ENCODE measurements at regions not wholly inside any gene's neighbourhood (a gene's known extent, or its start where the extent isn't known, plus 50 kb on each side); places are given as distances from the start of the nearest gene placed in this dataset.

- TF ChIP-seq ARNT (IDR thresholded peaks at IDR 0.05) = no peak
- no peak for TF ChIP-seq LEF1 (IDR thresholded peaks at IDR 0.05; ENCODE audit: borderline replicate concordance)
- no peak for TF ChIP-seq ZNF384 (IDR thresholded peaks at IDR 0.05)
Measured at GRCh38 chr6:16871047-16871446, 109.8 kb upstream of the ATXN1 start.

Measured in HEK293T (cell line).